ENCODE measurements at regions not wholly inside any gene's neighbourhood (a gene's known extent, or its start where the extent isn't known, plus 50 kb on each side); places are given as distances from the start of the nearest gene placed in this dataset.

GRCh38 chr7:13792208-13792607 lies 197.3 kb downstream of the ETV1 start:
- 81 to 87% methylated on average over 6 of the region's 6 CpGs for WGBS, 2 donors
- H3K4me3 ChIP-seq (ENCODE audit: low read depth, poor library complexity, severe bottlenecking): no peak overlapping the region
- DNase-seq (ENCODE audit: low spot score in 2 of 2): no peak
- TF ChIP-seq POLR2A (IDR thresholded peaks at IDR 0.05): no peak
- TF ChIP-seq, protein P1, sequence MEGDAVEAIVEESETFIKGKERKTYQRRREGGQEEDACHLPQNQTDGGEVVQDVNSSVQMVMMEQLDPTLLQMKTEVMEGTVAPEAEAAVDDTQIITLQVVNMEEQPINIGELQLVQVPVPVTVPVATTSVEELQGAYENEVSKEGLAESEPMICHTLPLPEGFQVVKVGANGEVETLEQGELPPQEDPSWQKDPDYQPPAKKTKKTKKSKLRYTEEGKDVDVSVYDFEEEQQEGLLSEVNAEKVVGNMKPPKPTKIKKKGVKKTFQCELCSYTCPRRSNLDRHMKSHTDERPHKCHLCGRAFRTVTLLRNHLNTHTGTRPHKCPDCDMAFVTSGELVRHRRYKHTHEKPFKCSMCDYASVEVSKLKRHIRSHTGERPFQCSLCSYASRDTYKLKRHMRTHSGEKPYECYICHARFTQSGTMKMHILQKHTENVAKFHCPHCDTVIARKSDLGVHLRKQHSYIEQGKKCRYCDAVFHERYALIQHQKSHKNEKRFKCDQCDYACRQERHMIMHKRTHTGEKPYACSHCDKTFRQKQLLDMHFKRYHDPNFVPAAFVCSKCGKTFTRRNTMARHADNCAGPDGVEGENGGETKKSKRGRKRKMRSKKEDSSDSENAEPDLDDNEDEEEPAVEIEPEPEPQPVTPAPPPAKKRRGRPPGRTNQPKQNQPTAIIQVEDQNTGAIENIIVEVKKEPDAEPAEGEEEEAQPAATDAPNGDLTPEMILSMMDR (IDR thresholded peaks at IDR 0.05): no peak
- intact Hi-C loops (cut with DNase I; ENCODE audit: low total_unique reads): no loop called here

DNA sequence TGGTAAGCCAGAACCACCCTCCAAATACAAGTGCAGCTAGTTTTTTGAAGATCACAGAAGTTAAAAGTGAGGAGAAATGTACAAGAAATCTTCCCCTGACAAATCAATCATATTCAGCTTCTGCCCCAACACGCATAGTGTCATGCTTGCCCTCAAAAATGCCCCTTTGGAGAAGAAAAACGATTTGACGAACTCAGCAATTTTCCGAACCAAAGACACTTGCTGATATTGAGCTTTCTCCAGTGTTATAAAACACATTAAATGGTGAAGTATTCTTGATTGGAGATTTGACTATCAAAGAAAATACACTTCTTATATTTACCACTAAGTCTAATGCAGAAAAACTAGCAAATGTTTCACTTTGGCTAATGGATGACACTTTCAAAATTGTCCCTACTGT lies 195.5 kb downstream of the ETV1 start:
- H3K4me3 ChIP-seq (ENCODE audit: low read depth, poor library complexity, severe bottlenecking): no peak overlapping the region
- DNase-seq (ENCODE audit: low spot score in 2 of 2): no peak
- WGBS, 2 donors: 68 to 75% methylated on average over 4 of the region's 4 CpGs
- intact Hi-C loops (cut with DNase I; ENCODE audit: low total_unique reads): no loop called here
- no peak for TF ChIP-seq POLR2A (IDR thresholded peaks at IDR 0.05)
- TF ChIP-seq, protein P1 (IDR thresholded peaks at IDR 0.05): no peak

- no peak for DNase-seq (ENCODE audit: low spot score in 2 of 2)
- intact Hi-C loops (cut with DNase I; ENCODE audit: low total_unique reads): no loop called here
- no peak for TF ChIP-seq POLR2A (IDR thresholded peaks at IDR 0.05)
- TF ChIP-seq, protein P1 (IDR thresholded peaks at IDR 0.05): no peak
- H3K4me3 ChIP-seq (ENCODE audit: low read depth, poor library complexity, severe bottlenecking): no peak overlapping the region
- WGBS, 2 donors: 74 to 80% methylated on average over 2 of the region's 2 CpGs
These were observed 194.9 kb downstream of the ETV1 start for GRCh38 chr7:13794581-13794980.

- intact Hi-C loops (cut with DNase I; ENCODE audit: low total_unique reads): no loop called here
- H3K4me3 ChIP-seq (ENCODE audit: low read depth, poor library complexity, severe bottlenecking): no peak overlapping the region
- no peak for DNase-seq (ENCODE audit: low spot score in 2 of 2)
- TF ChIP-seq, protein P1 (IDR thresholded peaks at IDR 0.05): no peak
- TF ChIP-seq POLR2A (IDR thresholded peaks at IDR 0.05): no peak
- 67 to 73% methylated on average over 1 of the region's 1 CpG for WGBS, 2 donors
These were observed 191.9 kb downstream of the ETV1 start for GRCh38 chr7:13797545-13797944.

- DNase-seq (ENCODE audit: low spot score in 2 of 2): no peak
- no peak for TF ChIP-seq POLR2A (IDR thresholded peaks at IDR 0.05)
- TF ChIP-seq, protein P1 (IDR thresholded peaks at IDR 0.05): no peak
- no peak overlapping the region for H3K4me3 ChIP-seq (ENCODE audit: low read depth, poor library complexity, severe bottlenecking)
- intact Hi-C loops (cut with DNase I; ENCODE audit: low total_unique reads): no loop called here
- WGBS, 2 donors: 64 to 65% methylated on average over 6 of the region's 6 CpGs
These were observed 188.6 kb downstream of the ETV1 start for GRCh38 chr7:13800694-13801448.

GRCh38 chr7:13801669-13802068 lies 187.8 kb downstream of the ETV1 start:
- no peak overlapping the region for H3K4me3 ChIP-seq (ENCODE audit: low read depth, poor library complexity, severe bottlenecking)
- TF ChIP-seq POLR2A (IDR thresholded peaks at IDR 0.05): no peak
- TF ChIP-seq, protein P1 (IDR thresholded peaks at IDR 0.05): no peak
- 91 to 97% methylated on average over 1 of the region's 1 CpG for WGBS, 2 donors
- intact Hi-C loops (cut with DNase I; ENCODE audit: low total_unique reads): no loop called here
- no peak for DNase-seq (ENCODE audit: low spot score in 2 of 2)
